CD4-positive, alpha-beta T cell (primary cell): ENCODE measurements at regions not wholly inside any gene's neighbourhood (a gene's known extent, or its start where the extent isn't known, plus 50 kb on each side); places are given as distances from the start of the nearest gene placed in this dataset.

ENCODE experiments used
- ATAC-seq: fragments of 200-7000 bp; cut with Tn5 transposase; one replicate; pipeline ENCODE4 v1.10.0; 2022; ENCODE audit warnings: mild to moderate bottlenecking; ENCODE audit not compliant: poor library complexity
- CTCF ChIA-PET: fragments of 350-600 bp; sonication (Branson Sonifier 250); formaldehyde crosslinking; loops from one replicate; lab custom pipeline; 2021; ENCODE audit warnings: antibody characterized with exemption, inconsistent platforms; lab: Charles Lee
- POLR2A ChIA-PET: fragments of 350-600 bp; sonication (Branson Sonifier 250); formaldehyde crosslinking; loops from one replicate; lab custom pipeline; 2021; ENCODE audit warnings: antibody characterized with exemption, inconsistent platforms; lab: Charles Lee
- DNase-seq, 14 experiments: peaks; one replicate each; pipeline ENCODE4 v3.0.0-alpha.2; 2013 to 2020; ENCODE audit warnings: mixed read lengths in 2 of 14
- H3K27ac ChIP-seq, 2 donors: one replicate each; pipeline versions ENCODE4 v1.5.1 to v1.7.0; 2013; ENCODE audit warnings: low read length in 2 of 2, low read depth in 1 of 2, mild to moderate bottlenecking in 1 of 2
- H3K27me3 ChIP-seq, 2 experiments: 1 replicate in 1 of 2; 2 replicates in 1 of 2; pipeline versions ENCODE4 v1.6.1 to v1.7.0; 2013; ENCODE audit warnings: low read length in 2 of 2, control low read depth in 1 of 2, mild to moderate bottlenecking in 1 of 2, moderate library complexity in 1 of 2; ENCODE audit not compliant: insufficient read depth in 2 of 2, control insufficient read depth in 1 of 2
- H3K36me3 ChIP-seq: one replicate; pipeline ENCODE4 v1.6.1; 2013; ENCODE audit warnings: low read length, control low read depth; ENCODE audit not compliant: insufficient read depth
- H3K4me1 ChIP-seq: one replicate; pipeline ENCODE4 v1.6.1; 2013; ENCODE audit warnings: low read length, control low read depth; ENCODE audit not compliant: insufficient read depth
- H3K4me3 ChIP-seq: one replicate; pipeline ENCODE4 v1.5.1; 2013; ENCODE audit warnings: mild to moderate bottlenecking, low read length, moderate library complexity
- H3K9me3 ChIP-seq, 2 experiments: 1 replicate in 1 of 2; 2 replicates in 1 of 2; pipeline versions ENCODE4 v1.6.1 to v1.7.0; 2013; ENCODE audit warnings: low read length in 2 of 2, mild to moderate bottlenecking in 2 of 2, control low read depth in 1 of 2, moderate library complexity in 1 of 2; ENCODE audit not compliant: control insufficient read depth in 1 of 2, insufficient read depth in 1 of 2
- H3K27ac Mint-ChIP-seq: one replicate; pipeline ENCODE4 v1.8.0; 2020; ENCODE audit warnings: mixed read lengths
- H3K27me3 Mint-ChIP-seq: one replicate; pipeline ENCODE4 v1.8.0; 2021; ENCODE audit warnings: mixed read lengths
- H3K36me3 Mint-ChIP-seq: one replicate; pipeline ENCODE4 v1.8.0; 2021; ENCODE audit warnings: low read depth, mixed read lengths
- H3K4me1 Mint-ChIP-seq: one replicate; pipeline ENCODE4 v1.8.0; 2021; ENCODE audit warnings: low read depth, mixed read lengths
- H3K4me3 Mint-ChIP-seq: one replicate; pipeline ENCODE4 v1.8.0; 2020; ENCODE audit warnings: mild to moderate bottlenecking, mixed read lengths
- H3K9me3 Mint-ChIP-seq: one replicate; pipeline ENCODE4 v1.8.0; 2020; ENCODE audit warnings: mixed read lengths
- CTCF ChIP-seq: fragments of 200-600 bp; IDR thresholded peaks from one replicate; pipeline ENCODE4 v1.8.0; 2022; ENCODE audit warnings: antibody characterized with exemption, mild to moderate bottlenecking
- intact Hi-C, 2 experiments: fragments of 100-400 bp; cut with DNase I in 1 of 2; cut with micrococcal nuclease in 1 of 2; formaldehyde crosslinking; loops; one replicate each; pipeline versions ENCODE4 v1.15.1 to v1.9.0; 2023 to 2025; cut with DNase I, micrococcal nuclease

DNA sequence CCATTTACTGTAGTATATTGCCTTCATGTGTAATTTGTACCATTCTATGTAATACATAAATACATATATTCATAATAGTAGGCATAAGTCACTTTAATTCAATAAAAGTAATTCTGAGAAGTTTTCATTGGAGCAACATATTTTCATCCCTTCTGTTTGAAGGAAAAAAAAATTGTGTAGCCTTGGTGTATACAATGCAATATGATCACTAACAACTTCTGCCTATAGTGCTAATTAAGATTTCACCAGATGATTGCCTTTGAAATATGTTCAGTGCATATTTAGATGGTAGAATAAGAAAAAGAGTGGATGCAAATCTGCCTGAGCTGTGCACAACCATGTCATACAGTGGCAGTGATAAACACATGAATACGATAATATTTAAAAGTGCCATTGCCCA is 996.8 kb downstream of the EFNA5 start:
- no peaks in the 10 kb centered on the region for H3K27me3 Mint-ChIP-seq
- ChIA-PET POLR2A (no interaction called here), CTCF (no interaction called here)
- no peak for DNase-seq
- H3K27me3 ChIP-seq, result no peaks in the 10 kb centered on the region
- H3K36me3 Mint-ChIP-seq, result no peaks in the 10 kb centered on the region
- H3K4me1 Mint-ChIP-seq, result no peaks in the 10 kb centered on the region
- no peak for TF ChIP-seq CTCF
- no peak overlapping the region for H3K4me3 ChIP-seq
- no peak for ATAC-seq
- no peak overlapping the region for H3K4me3 Mint-ChIP-seq
- H3K9me3 Mint-ChIP-seq, result peaks cover 5% of the 10 kb centered on the region
- no peaks in the 10 kb centered on the region for H3K36me3 ChIP-seq
- H3K27ac ChIP-seq, result no peak overlapping the region
- H3K9me3 ChIP-seq, result no peaks in the 10 kb centered on the region
- H3K4me1 ChIP-seq, result no peaks in the 10 kb centered on the region
- no peak overlapping the region for H3K27ac Mint-ChIP-seq
- intact Hi-C loops, result no loop called here

GRCh38 chr5:106661866-106662265 is 1008.9 kb downstream of the EFNA5 start:
- Histone ChIP-seq H3K4me3 (no peak overlapping the region), H3K27ac (no peak overlapping the region), H3K27me3 (no peaks in the 10 kb centered on the region), H3K36me3 (no peaks in the 10 kb centered on the region), H3K4me1 (no peaks in the 10 kb centered on the region), H3K9me3 (peaks cover 0 to 4% of the 10 kb centered on the region in 2 experiments)
- TF ChIP-seq CTCF, result no peak
- ChIA-PET POLR2A (interaction anchor here (0.8 kb wide), 1 partner anchor 15 kb away, joined by 3 read pairs; no protein-coding TSS in a partner anchor), CTCF (no interaction called here)
- no peak overlapping the region for H3K4me3 Mint-ChIP-seq
- no peak for ATAC-seq
- peaks cover 4% of the 10 kb centered on the region for H3K9me3 Mint-ChIP-seq
- H3K36me3 Mint-ChIP-seq, result no peaks in the 10 kb centered on the region
- intact Hi-C loops, result no loop called here
- no peaks in the 10 kb centered on the region for H3K27me3 Mint-ChIP-seq
- H3K4me1 Mint-ChIP-seq, result no peaks in the 10 kb centered on the region
- DNase-seq, result no peak
- H3K27ac Mint-ChIP-seq, result no peak overlapping the region

DNA sequence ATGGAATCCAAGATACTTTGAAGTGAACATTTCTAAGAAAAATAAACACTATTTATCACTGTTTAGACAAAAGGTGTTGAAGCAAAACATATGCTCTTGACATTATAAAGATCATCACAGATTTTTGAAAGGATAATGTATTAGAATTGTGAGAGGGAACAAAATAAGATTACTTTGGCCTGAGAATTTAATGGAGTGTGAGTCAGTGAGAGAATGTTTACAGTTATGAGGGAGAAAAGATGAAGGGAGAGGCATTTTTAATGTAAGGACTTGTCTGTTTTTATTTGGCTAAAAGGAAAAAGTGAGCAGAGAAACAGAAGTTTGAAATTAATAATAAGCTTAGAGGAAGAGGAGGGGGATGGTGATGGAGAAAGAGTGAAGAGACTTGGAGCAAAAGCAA is 1010.1 kb downstream of the EFNA5 start:
- no peaks in the 10 kb centered on the region for H3K27me3 Mint-ChIP-seq
- Histone ChIP-seq H3K4me3 (no peak overlapping the region), H3K27ac (no peak overlapping the region), H3K27me3 (no peaks in the 10 kb centered on the region), H3K36me3 (no peaks in the 10 kb centered on the region), H3K9me3 (peaks cover 0 to 4% of the 10 kb centered on the region in 2 experiments), H3K4me1 (no peaks in the 10 kb centered on the region)
- no peak for TF ChIP-seq CTCF
- CTCF ChIA-PET, result no interaction called here
- no peaks in the 10 kb centered on the region for H3K4me1 Mint-ChIP-seq
- intact Hi-C loops, result no loop called here
- POLR2A ChIA-PET, result no interaction called here
- peaks cover 4% of the 10 kb centered on the region for H3K9me3 Mint-ChIP-seq
- DNase-seq (no peak), ATAC-seq (no peak)
- H3K27ac Mint-ChIP-seq, result no peak overlapping the region
- no peak overlapping the region for H3K4me3 Mint-ChIP-seq
- no peaks in the 10 kb centered on the region for H3K36me3 Mint-ChIP-seq
